ENCODE measurements at regions not wholly inside any gene's neighbourhood (a gene's known extent, or its start where the extent isn't known, plus 50 kb on each side); places are given as distances from the start of the nearest gene placed in this dataset.

GRCh38 chr13:21895779-21896178, 224.9 kb downstream of the FGF9 start:
- in situ Hi-C loops (cut with MboI) = no loop called here
- BruUV-seq (replicated peaks) = no TSS peak
- Histone ChIP-seq H3K36me3 (ENCODE audit: control insufficient read depth, insufficient read depth, low read length) (no peaks in the 10 kb centered on the region), H3K9ac (ENCODE audit: insufficient read depth in 1 of 2, low read depth in 2 of 2, low read length in 2 of 2) (no peak overlapping the region), H3K79me2 (ENCODE audit: control insufficient read depth, insufficient read depth, low read length) (no peaks in the 10 kb centered on the region), H3K27me3 (ENCODE audit: control insufficient read depth in 2 of 2, insufficient read depth in 2 of 2, low read length in 2 of 2) (no peaks in the 10 kb centered on the region), H3K9me3 (replicated peaks; ENCODE audit: control insufficient read depth, insufficient read depth, low read depth, low read length) (no peaks in the 10 kb centered on the region), H3K27ac (ENCODE audit: extremely low read depth, low read depth, low read length) (no peak overlapping the region), H3K4me3 (no peak overlapping the region), H3K4me2 (ENCODE audit: insufficient read depth, low read length) (no peak overlapping the region), H3K9me1 (ENCODE audit: control insufficient read depth, insufficient read depth, low read length) (no peaks in the 10 kb centered on the region), H4K20me1 (replicated peaks; ENCODE audit: control insufficient read depth, insufficient read depth, low read length) (no peaks in the 10 kb centered on the region), H2AFZ (ENCODE audit: low read depth, low read length) (no peak overlapping the region), H3K4me1 (replicated peaks in 1 of 2; ENCODE audit: control insufficient read depth in 2 of 2, insufficient read depth in 2 of 2, low read length in 2 of 2) (no peaks in the 10 kb centered on the region)
- ChIA-PET POLR2A (no interaction called here), CTCF (ENCODE audit: low intra/inter-chr PET ratio) (no interaction called here)
- intact Hi-C loops (cut with micrococcal nuclease) = no loop called here
- DNase-seq (ENCODE audit: extremely low read depth in 1 of 4, low spot score in 3 of 4) (no peak), FAIRE-seq (no peak), ATAC-seq (no peak)
- TF ChIP-seq CCAR2 (IDR thresholded peaks at IDR 0.05; ENCODE audit: low read depth, low read length) = no peak
- TF ChIP-seq ZNF121 (CRISPR knock-in tag; conservative IDR thresholded peaks at IDR 0.05) = no peak
- TF ChIP-seq FOXK1 (CRISPR knock-in tag; IDR thresholded peaks at IDR 0.05; ENCODE audit: borderline replicate concordance) = no peak
- TF ChIP-seq POLR2H (tag; IDR thresholded peaks at IDR 0.05; ENCODE audit: low read depth) = no peak
- TF ChIP-seq MIER1 (IDR thresholded peaks at IDR 0.05; ENCODE audit: low read depth) = no peak
- TF ChIP-seq CBX1 (IDR thresholded peaks at IDR 0.05; ENCODE audit: low read depth) = no peak
- WGBS (ENCODE audit: insufficient coverage, low coverage, missing lambda C conversion rate) = 0% methylated on average over 4 of the region's 4 CpGs

DNA sequence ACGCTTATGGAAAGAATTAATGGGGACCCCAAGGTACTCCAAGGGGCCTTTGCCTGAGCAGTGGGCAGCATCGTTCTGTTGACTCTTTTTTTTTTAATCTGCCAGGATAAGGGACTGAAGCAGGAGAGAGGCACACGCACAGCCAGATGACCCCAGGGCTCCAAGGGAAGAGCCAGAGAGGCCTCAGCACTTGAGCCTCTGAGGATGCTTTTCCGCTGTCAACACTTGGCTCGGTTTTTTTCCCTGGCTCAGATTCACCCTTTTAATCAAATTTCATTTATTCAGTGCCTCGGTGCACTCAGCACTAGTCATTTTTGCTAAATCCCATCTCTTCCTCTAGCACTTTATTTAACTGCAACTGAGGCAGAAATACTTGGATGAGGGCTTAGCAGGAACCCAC, 226.3 kb downstream of the FGF9 start:
- Histone ChIP-seq H3K9me1 (ENCODE audit: control insufficient read depth, insufficient read depth, low read length) (no peaks in the 10 kb centered on the region), H3K27ac (ENCODE audit: extremely low read depth, low read depth, low read length) (no peak overlapping the region), H3K4me1 (replicated peaks in 1 of 2; ENCODE audit: control insufficient read depth in 2 of 2, insufficient read depth in 2 of 2, low read length in 2 of 2) (no peaks in the 10 kb centered on the region), H3K9ac (ENCODE audit: insufficient read depth in 1 of 2, low read depth in 2 of 2, low read length in 2 of 2) (no peak overlapping the region), H3K4me2 (ENCODE audit: insufficient read depth, low read length) (no peak overlapping the region), H3K27me3 (ENCODE audit: control insufficient read depth in 2 of 2, insufficient read depth in 2 of 2, low read length in 2 of 2) (no peaks in the 10 kb centered on the region), H3K9me3 (replicated peaks; ENCODE audit: control insufficient read depth, insufficient read depth, low read depth, low read length) (no peaks in the 10 kb centered on the region), H3K4me3 (no peak overlapping the region), H3K36me3 (ENCODE audit: control insufficient read depth, insufficient read depth, low read length) (no peaks in the 10 kb centered on the region), H4K20me1 (replicated peaks; ENCODE audit: control insufficient read depth, insufficient read depth, low read length) (no peaks in the 10 kb centered on the region), H2AFZ (ENCODE audit: low read depth, low read length) (no peak overlapping the region), H3K79me2 (ENCODE audit: control insufficient read depth, insufficient read depth, low read length) (no peaks in the 10 kb centered on the region)
- POLR2A ChIA-PET = no interaction called here
- FAIRE-seq (no peak), ATAC-seq (no peak), DNase-seq (ENCODE audit: extremely low read depth in 1 of 4, low spot score in 3 of 4) (no peak)
- in situ Hi-C loops (cut with MboI) = no loop called here
- CTCF ChIA-PET (ENCODE audit: low intra/inter-chr PET ratio) = no interaction called here
- no TSS peak for BruUV-seq (replicated peaks)
- intact Hi-C loops (cut with micrococcal nuclease) = no loop called here
- TF ChIP-seq, protein P1, sequence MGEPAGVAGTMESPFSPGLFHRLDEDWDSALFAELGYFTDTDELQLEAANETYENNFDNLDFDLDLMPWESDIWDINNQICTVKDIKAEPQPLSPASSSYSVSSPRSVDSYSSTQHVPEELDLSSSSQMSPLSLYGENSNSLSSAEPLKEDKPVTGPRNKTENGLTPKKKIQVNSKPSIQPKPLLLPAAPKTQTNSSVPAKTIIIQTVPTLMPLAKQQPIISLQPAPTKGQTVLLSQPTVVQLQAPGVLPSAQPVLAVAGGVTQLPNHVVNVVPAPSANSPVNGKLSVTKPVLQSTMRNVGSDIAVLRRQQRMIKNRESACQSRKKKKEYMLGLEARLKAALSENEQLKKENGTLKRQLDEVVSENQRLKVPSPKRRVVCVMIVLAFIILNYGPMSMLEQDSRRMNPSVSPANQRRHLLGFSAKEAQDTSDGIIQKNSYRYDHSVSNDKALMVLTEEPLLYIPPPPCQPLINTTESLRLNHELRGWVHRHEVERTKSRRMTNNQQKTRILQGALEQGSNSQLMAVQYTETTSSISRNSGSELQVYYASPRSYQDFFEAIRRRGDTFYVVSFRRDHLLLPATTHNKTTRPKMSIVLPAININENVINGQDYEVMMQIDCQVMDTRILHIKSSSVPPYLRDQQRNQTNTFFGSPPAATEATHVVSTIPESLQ (CRISPR knock-in tag; IDR thresholded peaks at IDR 0.05) = no peak
- TF ChIP-seq KDM1A (IDR thresholded peaks at IDR 0.05) (no peak), CCAR2 (IDR thresholded peaks at IDR 0.05; ENCODE audit: low read depth, low read length) (no peak)
- WGBS (ENCODE audit: insufficient coverage, low coverage, missing lambda C conversion rate) = 0% methylated on average over 5 of the region's 6 CpGs
